ENCODE measurements at regions not wholly inside any gene's neighbourhood (a gene's known extent, or its start where the extent isn't known, plus 50 kb on each side); places are given as distances from the start of the nearest gene placed in this dataset.

DNA sequence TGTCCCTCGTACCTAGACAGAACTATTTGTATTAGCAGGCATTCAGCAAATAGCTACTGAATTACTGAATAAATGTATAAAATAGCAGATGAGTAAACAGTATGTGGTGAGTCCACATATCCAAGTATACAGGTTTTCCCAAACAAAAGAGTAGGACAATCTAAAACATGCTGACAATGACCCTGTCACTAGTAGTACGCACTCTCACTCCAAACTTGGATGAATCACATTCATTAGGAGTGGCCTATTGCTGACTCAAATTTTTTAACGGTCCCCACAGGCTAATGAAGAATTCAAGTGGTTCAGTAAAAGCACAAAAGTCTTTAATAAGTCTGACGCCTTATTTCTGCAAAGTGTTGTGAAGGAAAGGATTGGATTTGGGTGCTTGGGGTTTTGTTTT is 449.3 kb upstream of the THBS1 start:
- no peak for ATAC-seq
- ChIA-PET CTCF (interaction anchor here (1.1 kb wide), 1 partner anchor 23 kb away, joined by 3 read pairs; no protein-coding TSS in a partner anchor), POLR2A (no interaction called here)
- Mint-ChIP-seq H3K27ac (no peak overlapping the region), H3K4me1 (peaks cover 16% of the 10 kb centered on the region), H3K4me3 (no peak overlapping the region), H3K9me3 (no peaks in the 10 kb centered on the region), H3K36me3 (no peaks in the 10 kb centered on the region), H3K27me3 (ENCODE audit: low read depth) (no peaks in the 10 kb centered on the region)
- no peak for DNase-seq (ENCODE audit: low spot score)
- TF ChIP-seq IRF2 (CRISPR knock-in tag; IDR thresholded peaks at IDR 0.05; ENCODE audit: borderline replicate concordance, low read depth): no peak
- TF ChIP-seq MYBL2 (CRISPR knock-in tag; IDR thresholded peaks at IDR 0.05): no peak
- TF ChIP-seq ZBTB21 (CRISPR knock-in tag; IDR thresholded peaks at IDR 0.05; ENCODE audit: borderline replicate concordance): no peak
- TF ChIP-seq STAT6 (CRISPR knock-in tag; conservative IDR thresholded peaks at IDR 0.05; ENCODE audit: low read depth): no peak
- TF ChIP-seq CREB1 (CRISPR knock-in tag; IDR thresholded peaks at IDR 0.05): no peak
- TF ChIP-seq GRHL2 (CRISPR knock-in tag; IDR thresholded peaks at IDR 0.05; ENCODE audit: insufficient replicate concordance, severe bottlenecking): no peak
- TF ChIP-seq FOXK1 (CRISPR knock-in tag; IDR thresholded peaks at IDR 0.05): no peak
- TF ChIP-seq GABPB1 (CRISPR knock-in tag; IDR thresholded peaks at IDR 0.05): no peak
- TF ChIP-seq NFYB (CRISPR knock-in tag; conservative IDR thresholded peaks at IDR 0.05; ENCODE audit: low read depth): no peak
- no peak for TF ChIP-seq AR (CRISPR knock-in tag; IDR thresholded peaks at IDR 0.05)
- no peak for TF ChIP-seq SOX15 (CRISPR knock-in tag; IDR thresholded peaks at IDR 0.05)
- TF ChIP-seq EMX1 (CRISPR knock-in tag; IDR thresholded peaks at IDR 0.05): no peak
- TF ChIP-seq NFATC4 (CRISPR knock-in tag; IDR thresholded peaks at IDR 0.05): no peak
- TF ChIP-seq, protein P1, sequence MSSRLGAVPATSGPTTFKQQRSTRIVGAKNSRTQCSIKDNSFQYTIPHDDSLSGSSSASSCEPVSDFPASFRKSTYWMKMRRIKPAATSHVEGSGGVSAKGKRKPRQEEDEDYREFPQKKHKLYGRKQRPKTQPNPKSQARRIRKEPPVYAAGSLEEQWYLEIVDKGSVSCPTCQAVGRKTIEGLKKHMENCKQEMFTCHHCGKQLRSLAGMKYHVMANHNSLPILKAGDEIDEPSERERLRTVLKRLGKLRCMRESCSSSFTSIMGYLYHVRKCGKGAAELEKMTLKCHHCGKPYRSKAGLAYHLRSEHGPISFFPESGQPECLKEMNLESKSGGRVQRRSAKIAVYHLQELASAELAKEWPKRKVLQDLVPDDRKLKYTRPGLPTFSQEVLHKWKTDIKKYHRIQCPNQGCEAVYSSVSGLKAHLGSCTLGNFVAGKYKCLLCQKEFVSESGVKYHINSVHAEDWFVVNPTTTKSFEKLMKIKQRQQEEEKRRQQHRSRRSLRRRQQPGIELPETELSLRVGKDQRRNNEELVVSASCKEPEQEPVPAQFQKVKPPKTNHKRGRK (CRISPR knock-in tag; IDR thresholded peaks at IDR 0.05; ENCODE audit: borderline replicate concordance): no peak

GRCh38 chr15:39132070-39132469 is 448.8 kb upstream of the THBS1 start:
- CTCF ChIA-PET: interaction anchor here (1.1 kb wide), 2 partner anchors 11 to 22 kb away, joined by 3 read pairs; no protein-coding TSS in a partner anchor
- ATAC-seq (no peak), DNase-seq (ENCODE audit: low spot score) (no peak)
- H3K27ac Mint-ChIP-seq: no peak overlapping the region
- H3K27me3 Mint-ChIP-seq (ENCODE audit: low read depth): no peaks in the 10 kb centered on the region
- TF ChIP-seq, protein P2, sequence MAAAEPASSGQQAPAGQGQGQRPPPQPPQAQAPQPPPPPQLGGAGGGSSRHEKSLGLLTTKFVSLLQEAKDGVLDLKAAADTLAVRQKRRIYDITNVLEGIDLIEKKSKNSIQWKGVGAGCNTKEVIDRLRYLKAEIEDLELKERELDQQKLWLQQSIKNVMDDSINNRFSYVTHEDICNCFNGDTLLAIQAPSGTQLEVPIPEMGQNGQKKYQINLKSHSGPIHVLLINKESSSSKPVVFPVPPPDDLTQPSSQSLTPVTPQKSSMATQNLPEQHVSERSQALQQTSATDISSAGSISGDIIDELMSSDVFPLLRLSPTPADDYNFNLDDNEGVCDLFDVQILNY (CRISPR knock-in tag; IDR thresholded peaks at IDR 0.05): no peak
- TF ChIP-seq NR1H2 (CRISPR knock-in tag; IDR thresholded peaks at IDR 0.05): no peak
- no peak for TF ChIP-seq TEAD4 (CRISPR knock-in tag; IDR thresholded peaks at IDR 0.05)
- no peak for TF ChIP-seq ESRRA (CRISPR knock-in tag; IDR thresholded peaks at IDR 0.05; ENCODE audit: borderline replicate concordance)
- no peak for TF ChIP-seq MLX (CRISPR knock-in tag; IDR thresholded peaks at IDR 0.05)
- H3K36me3 Mint-ChIP-seq: no peaks in the 10 kb centered on the region
- POLR2A ChIA-PET: interaction anchor here (1.4 kb wide), 1 partner anchor 9 kb away, joined by 3 read pairs; no protein-coding TSS in a partner anchor
- peaks cover 16% of the 10 kb centered on the region for H3K4me1 Mint-ChIP-seq
- no peak overlapping the region for H3K4me3 Mint-ChIP-seq
- H3K9me3 Mint-ChIP-seq: no peaks in the 10 kb centered on the region
